ENCODE measurements at regions not wholly inside any gene's neighbourhood (a gene's known extent, or its start where the extent isn't known, plus 50 kb on each side); places are given as distances from the start of the nearest gene placed in this dataset.

DNA sequence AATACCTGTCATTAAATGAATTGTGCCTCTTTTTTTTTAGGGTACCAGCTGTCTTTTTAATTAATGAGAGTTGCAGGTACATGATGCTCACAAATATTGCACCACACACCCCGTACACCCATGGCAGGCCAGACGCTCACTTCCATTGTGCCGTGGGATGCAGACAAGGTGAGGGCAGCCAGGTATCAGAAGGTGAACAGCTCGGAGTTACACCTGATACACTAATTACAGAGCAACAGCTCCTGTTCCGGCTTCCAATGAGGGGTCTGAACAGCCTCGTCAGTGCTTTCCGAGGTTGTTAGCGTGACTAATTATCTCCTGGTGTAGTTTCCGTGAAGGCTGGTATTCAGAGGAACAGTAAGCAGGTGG, 442.8 kb downstream of the ZNF516 start:
- Histone ChIP-seq H3K4me1 (ENCODE audit: control insufficient read depth, insufficient read depth, low read length) (no peaks in the 10 kb centered on the region), H3K27ac (ENCODE audit: low read depth, low read length) (no peak overlapping the region), H3K4me3 (ENCODE audit: low read length) (no peak overlapping the region), H3K9ac (ENCODE audit: extremely low read depth, low read length, poor library complexity, severe bottlenecking) (no peak overlapping the region), H3K9me3 (ENCODE audit: control insufficient read depth, low read length) (no peaks in the 10 kb centered on the region), H3K27me3 (ENCODE audit: control insufficient read depth, insufficient read depth, low read length, poor library complexity, severe bottlenecking) (no peaks in the 10 kb centered on the region), H3K36me3 (ENCODE audit: control insufficient read depth, insufficient read depth, low read length) (no peaks in the 10 kb centered on the region)
- no peak for DNase-seq
- 95 to 100% methylated on average over 8 to 9 of the region's 9 CpGs for WGBS, 2 experiments (ENCODE audit: insufficient coverage in 1 of 2, insufficient read length in 1 of 2)
- no peak for TF ChIP-seq CTCF (conservative IDR thresholded peaks at IDR 0.05)
- Mint-ChIP-seq H3K27me3 (ENCODE audit: insufficient read depth) (no peaks in the 10 kb centered on the region), H3K36me3 (ENCODE audit: low read depth) (no peaks in the 10 kb centered on the region), H3K4me3 (no peak overlapping the region), H3K27ac (no peak overlapping the region), H3K9me3 (no peaks in the 10 kb centered on the region), H3K4me1 (no peaks in the 10 kb centered on the region)

DNA sequence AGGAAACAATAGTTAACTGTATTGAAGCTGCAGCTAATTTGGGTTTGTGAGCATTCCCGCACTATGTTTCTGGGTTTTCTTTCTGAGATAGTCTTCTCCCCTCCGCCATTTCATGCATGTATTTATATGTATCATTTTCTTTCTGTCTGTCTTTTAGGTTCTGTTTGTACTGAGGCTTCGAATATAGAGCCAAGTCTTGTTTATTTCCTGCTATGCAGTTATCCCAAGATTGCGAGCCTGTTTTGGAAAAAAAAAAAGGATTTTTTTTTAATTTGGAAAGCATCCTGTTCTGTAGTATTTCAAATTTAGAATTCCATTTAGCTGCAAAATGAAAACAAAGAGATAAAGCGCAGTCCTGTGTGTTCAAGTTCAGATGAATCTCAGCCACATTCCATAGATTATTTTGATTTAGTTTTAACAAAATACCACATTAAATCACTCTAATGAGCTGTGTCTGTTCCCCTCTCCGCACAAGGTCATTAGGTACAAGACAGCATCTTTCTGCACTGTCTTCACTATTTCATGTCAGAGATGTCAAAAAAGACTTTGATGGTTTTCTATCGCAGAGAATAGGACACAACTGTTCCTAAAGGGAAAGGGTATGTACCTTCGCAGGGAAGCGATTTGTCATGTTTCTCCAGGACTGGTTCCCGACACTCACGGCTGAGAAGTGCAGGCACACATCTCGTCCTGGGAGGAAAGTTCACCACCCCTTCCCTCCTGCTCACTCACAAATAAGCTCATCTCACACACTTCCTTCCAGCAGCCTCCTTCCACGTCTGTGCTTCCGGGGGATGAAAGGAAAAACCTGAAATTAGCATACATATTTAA, 443.4 kb downstream of the ZNF516 start:
- no peaks in the 10 kb centered on the region for H3K9me3 Mint-ChIP-seq
- no peaks in the 10 kb centered on the region for H3K4me1 Mint-ChIP-seq
- WGBS, 2 experiments (ENCODE audit: insufficient coverage in 1 of 2, insufficient read length in 1 of 2), result 84 to 95% methylated on average over 8 to 13 of the region's 14 CpGs
- Histone ChIP-seq H3K27me3 (ENCODE audit: control insufficient read depth, insufficient read depth, low read length, poor library complexity, severe bottlenecking) (no peaks in the 10 kb centered on the region), H3K36me3 (ENCODE audit: control insufficient read depth, insufficient read depth, low read length) (no peaks in the 10 kb centered on the region), H3K4me3 (ENCODE audit: low read length) (no peak overlapping the region), H3K9ac (ENCODE audit: extremely low read depth, low read length, poor library complexity, severe bottlenecking) (no peak overlapping the region), H3K9me3 (ENCODE audit: control insufficient read depth, low read length) (no peaks in the 10 kb centered on the region), H3K27ac (ENCODE audit: low read depth, low read length) (no peak overlapping the region), H3K4me1 (ENCODE audit: control insufficient read depth, insufficient read depth, low read length) (no peaks in the 10 kb centered on the region)
- H3K27me3 Mint-ChIP-seq (ENCODE audit: insufficient read depth), result no peaks in the 10 kb centered on the region
- TF ChIP-seq CTCF (conservative IDR thresholded peaks at IDR 0.05), result no peak
- H3K4me3 Mint-ChIP-seq, result no peak overlapping the region
- no peak overlapping the region for H3K27ac Mint-ChIP-seq
- no peak for DNase-seq
- no peaks in the 10 kb centered on the region for H3K36me3 Mint-ChIP-seq (ENCODE audit: low read depth)

GRCh38 chr18:76046221-76046620, 448.8 kb downstream of the ZNF516 start:
- H3K4me1 Mint-ChIP-seq, result no peaks in the 10 kb centered on the region
- H3K27me3 ChIP-seq (ENCODE audit: control insufficient read depth, insufficient read depth, low read length, poor library complexity, severe bottlenecking), result no peaks in the 10 kb centered on the region
- 97 to 100% methylated on average over 2 to 4 of the region's 4 CpGs for WGBS, 2 experiments (ENCODE audit: insufficient coverage in 1 of 2, insufficient read length in 1 of 2)

More at GRCh38 chr18:76046221-76046620, 448.8 kb downstream of the ZNF516 start:
- Histone ChIP-seq H3K27ac (ENCODE audit: low read depth, low read length) (no peak overlapping the region), H3K4me3 (ENCODE audit: low read length) (no peak overlapping the region), H3K9ac (ENCODE audit: extremely low read depth, low read length, poor library complexity, severe bottlenecking) (no peak overlapping the region), H3K36me3 (ENCODE audit: control insufficient read depth, insufficient read depth, low read length) (no peaks in the 10 kb centered on the region), H3K9me3 (ENCODE audit: control insufficient read depth, low read length) (no peaks in the 10 kb centered on the region), H3K4me1 (ENCODE audit: control insufficient read depth, insufficient read depth, low read length) (no peaks in the 10 kb centered on the region)
- Mint-ChIP-seq H3K36me3 (ENCODE audit: low read depth) (no peaks in the 10 kb centered on the region), H3K27me3 (ENCODE audit: insufficient read depth) (no peaks in the 10 kb centered on the region), H3K9me3 (no peaks in the 10 kb centered on the region), H3K4me3 (no peak overlapping the region), H3K27ac (no peak overlapping the region)
- no peak for DNase-seq
- TF ChIP-seq CTCF (conservative IDR thresholded peaks at IDR 0.05), result no peak

All from endodermal cell (in vitro differentiated cells).